ENCODE measurements at regions not wholly inside any gene's neighbourhood (a gene's known extent, or its start where the extent isn't known, plus 50 kb on each side); places are given as distances from the start of the nearest gene placed in this dataset.
"Not testable (repeated sequence)": the region's sequence is repeated elsewhere in the genome, so short reads cannot be mapped to it uniquely, and the experiment has no call there.

DNA sequence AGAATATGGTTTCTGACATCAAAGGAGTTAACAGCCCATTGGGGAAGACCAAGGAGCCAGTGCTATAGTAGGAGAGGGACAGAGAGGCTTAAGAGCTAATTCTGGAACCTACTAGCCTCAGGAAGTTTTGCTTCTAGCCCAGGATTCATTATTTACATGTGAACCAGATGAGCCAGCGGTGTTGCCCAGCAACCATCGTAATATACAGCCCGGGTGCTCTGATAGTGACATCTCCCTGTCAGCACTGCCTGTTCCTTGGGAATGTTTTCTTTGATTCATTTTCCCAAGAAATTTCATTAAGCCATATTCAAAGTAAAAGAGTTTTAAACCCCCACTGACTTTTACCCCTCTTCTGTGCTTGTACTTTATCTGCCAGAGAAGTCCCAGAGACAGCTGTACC lies 217.4 kb upstream of the ADAMTSL1 start:
- DNase-seq (ENCODE audit: extremely low read depth in 1 of 2, low read depth in 1 of 2): no peak

DNA sequence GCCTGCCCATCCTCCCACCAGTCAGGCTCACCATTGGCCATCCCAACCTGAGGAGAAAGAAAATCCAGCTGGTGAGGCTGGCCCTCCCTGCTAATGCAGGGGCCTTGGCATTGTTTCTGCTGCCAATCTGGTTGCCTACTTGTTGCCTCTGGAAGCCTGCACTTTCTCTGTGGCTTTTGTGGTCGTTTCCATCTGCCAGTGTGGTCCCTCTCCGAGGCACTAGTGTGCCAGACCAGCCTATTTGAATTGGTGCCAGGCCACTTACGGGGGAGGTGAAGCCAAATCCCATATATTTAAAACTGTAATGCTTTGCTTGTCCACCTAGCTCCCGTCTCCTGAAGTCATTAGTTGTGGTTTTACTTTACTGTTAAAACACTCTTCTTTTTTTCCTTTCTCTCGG lies 213.4 kb upstream of the ADAMTSL1 start:
- DNase-seq (ENCODE audit: extremely low read depth in 1 of 2, low read depth in 1 of 2): no peak

DNA sequence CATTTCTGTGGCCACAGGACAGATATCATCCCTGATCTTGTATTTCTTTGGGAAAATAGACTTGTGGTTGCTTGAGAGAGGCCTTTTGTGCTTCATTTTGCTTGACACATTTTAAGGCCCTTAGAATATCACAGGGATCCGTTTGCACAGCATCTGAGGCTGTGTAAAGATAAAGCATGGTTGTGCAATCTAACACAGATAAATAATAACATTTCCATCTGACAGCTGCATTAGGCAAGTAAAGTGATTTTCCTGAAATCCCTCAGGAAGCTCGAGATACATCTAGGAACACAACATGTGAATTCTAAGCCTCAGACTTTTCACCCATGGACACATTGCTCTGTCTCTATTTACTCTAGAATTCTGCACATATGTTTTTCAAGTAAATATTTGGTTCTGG lies 212.8 kb upstream of the ADAMTSL1 start:
- DNase-seq (ENCODE audit: extremely low read depth in 1 of 2, low read depth in 1 of 2): no peak

DNA sequence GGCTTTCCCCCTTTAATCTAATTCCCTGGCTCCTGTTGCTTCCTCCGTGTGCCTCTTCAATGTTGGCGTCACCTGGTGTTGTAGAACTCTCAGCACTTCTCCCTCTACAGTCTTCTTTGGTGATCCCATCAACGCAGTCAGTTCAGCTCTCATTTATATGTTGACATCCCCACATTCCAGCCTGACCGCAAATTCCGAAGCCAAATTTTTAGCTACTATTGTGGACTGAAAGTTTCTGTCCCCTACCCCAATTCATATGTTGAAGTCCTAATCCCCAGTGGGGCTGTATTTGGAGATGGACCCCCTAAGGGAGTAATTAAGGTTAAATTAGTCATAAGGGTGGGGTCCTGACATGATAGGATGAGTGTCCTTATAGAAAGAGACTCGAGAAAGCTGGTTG lies 210.6 kb upstream of the ADAMTSL1 start:
- no peak for DNase-seq (ENCODE audit: extremely low read depth in 1 of 2, low read depth in 1 of 2)

DNA sequence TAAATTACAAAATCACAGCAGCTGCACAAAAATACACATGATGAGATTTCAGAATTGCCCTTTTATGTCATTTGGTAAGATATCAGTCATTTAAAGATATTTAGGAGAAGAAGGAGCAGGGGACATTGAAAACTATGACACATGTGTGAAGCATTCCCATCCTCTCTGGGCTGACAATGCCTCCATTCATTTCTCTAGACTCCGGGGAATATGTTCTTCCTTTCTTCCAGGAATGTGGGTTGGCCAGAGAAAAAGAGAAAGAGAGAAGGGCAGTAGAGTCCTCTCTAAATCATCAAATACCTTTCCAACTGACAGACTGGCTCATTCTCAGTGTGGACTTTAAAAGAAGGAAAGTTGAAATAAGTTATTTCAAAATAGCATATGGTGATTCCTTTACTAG lies 205.6 kb upstream of the ADAMTSL1 start:
- DNase-seq (ENCODE audit: extremely low read depth in 1 of 2, low read depth in 1 of 2): no peak

DNA sequence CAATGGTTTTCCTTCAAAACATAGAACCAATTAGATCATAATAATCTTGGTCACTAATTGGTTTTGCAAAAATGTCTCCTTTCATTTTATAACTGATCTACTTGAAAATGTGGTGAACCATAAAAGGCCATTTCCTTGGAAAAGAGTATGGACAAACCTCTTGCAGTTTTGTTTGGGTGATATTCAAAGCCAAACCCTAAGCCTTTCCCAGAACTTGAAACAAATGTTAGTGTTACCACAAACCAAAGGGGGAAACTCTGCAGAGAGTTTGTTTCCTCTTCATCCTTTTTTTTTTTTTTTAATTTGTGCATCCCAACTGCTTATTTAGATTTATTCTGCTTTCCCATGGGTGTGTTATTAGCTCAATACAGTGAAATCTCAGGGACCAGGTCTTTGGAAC lies 204.4 kb upstream of the ADAMTSL1 start:
- no peak for DNase-seq (ENCODE audit: extremely low read depth in 1 of 2, low read depth in 1 of 2)

DNA sequence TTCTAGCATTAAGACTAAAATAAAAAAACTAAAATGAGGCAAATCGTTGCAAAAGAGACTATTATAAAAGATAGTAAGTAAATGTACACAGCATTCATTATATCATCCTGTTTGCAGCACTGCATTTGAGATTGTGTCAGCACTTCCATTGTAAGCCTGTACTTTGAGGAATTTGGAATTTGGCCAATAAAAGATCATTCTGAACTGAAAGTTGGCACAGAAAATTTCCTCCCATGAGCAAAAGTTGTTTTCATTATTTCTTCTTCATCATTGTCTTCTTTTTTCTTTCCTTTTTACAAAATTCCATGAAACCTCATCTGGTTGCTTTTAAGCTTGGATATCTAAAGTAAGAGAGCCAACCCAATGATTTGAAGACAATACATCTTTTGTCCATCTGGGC lies 199.3 kb upstream of the ADAMTSL1 start:
- DNase-seq (ENCODE audit: extremely low read depth in 1 of 2, low read depth in 1 of 2): no peak

DNA sequence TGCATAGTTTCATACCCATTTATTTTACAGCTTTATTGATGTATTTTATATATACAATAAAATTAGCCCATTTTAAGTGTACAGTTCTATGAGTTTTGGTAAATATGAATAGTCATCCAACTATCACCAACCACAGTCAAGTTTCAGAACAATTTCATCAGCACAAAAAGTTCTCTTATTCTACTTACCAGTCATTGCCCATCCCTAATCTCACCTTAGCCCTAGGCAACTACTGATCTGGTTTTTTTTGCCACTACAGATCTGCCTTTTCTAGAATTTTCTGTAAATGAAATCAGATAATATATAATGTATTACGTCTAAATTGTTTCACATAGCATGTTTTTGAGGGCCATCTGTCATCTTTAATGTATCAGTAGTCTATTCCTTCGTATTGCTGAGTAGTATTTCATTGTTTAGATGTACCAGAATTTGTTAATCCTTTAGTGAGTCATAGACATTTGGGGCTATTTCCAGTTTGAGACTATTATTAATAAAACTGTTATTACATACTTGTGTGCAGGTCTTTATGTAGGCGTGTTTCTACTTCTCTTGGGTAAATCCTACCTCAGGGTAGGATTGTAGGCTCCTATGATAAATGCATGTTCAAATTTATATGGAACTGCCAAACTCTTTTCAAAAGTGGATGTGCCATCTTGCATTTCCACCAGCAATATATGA lies 198.5 kb upstream of the ADAMTSL1 start:
- no peak for DNase-seq (ENCODE audit: extremely low read depth in 1 of 2, low read depth in 1 of 2)

DNA sequence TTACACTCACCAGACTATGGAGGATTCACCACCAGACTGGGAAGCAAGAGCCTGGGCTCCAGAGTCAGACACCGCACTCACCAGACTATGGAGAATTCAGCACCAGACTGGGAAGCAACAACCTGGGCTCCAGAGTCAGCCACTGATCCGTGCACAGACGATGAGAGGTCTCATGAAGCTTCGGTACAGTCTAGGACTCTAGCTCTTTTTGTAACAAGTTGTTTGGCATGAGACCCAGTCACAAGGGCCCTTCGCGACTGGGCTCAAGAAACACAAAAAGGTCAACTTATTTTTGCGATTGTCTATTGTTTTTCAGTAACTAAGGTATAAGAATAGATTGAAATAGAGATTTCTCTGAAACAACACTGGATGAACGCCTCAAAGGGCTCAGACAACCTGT lies 192.7 kb upstream of the ADAMTSL1 start:
- DNase-seq (ENCODE audit: extremely low read depth in 1 of 2, low read depth in 1 of 2): no peak

DNA sequence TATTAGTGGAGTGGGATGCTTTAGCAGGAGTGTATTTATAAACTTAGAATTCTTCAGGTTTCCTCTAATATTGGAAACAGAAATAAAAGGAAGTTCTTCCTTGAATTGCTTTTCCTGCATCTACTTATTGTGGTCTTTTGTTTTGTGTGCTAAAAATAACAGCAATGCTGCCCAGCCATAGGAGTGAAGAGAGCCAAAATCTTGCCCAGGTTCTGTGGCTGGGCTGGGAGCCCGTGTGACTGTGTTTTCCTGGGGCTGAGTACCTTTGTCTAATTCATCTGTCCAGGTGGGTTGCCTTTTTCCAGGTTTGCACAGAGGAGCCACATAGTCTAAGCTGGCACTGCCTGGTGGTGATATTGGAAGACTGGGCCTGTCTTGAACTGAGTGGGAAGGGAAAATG lies 179.7 kb upstream of the ADAMTSL1 start:
- no peak for DNase-seq (ENCODE audit: extremely low read depth in 1 of 2, low read depth in 1 of 2)

DNA sequence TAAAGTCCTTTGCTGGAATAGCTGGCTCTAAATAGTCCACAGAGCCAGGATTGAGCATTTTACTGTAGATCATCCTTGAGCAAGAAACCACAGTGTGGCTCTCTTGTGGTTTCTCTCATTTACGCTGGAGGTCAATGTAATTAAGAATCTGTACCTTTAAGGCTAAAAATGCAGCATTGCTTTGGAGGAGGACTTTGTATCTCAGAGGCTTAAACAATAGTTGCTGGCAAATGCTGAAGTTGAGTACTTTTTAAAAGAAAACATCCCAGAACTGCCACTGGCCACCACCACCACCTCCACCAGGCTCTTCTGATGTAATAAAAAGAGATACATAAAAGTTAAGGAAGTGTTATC lies 177.3 kb upstream of the ADAMTSL1 start:
- no peak for DNase-seq (ENCODE audit: extremely low read depth in 1 of 2, low read depth in 1 of 2)

DNA sequence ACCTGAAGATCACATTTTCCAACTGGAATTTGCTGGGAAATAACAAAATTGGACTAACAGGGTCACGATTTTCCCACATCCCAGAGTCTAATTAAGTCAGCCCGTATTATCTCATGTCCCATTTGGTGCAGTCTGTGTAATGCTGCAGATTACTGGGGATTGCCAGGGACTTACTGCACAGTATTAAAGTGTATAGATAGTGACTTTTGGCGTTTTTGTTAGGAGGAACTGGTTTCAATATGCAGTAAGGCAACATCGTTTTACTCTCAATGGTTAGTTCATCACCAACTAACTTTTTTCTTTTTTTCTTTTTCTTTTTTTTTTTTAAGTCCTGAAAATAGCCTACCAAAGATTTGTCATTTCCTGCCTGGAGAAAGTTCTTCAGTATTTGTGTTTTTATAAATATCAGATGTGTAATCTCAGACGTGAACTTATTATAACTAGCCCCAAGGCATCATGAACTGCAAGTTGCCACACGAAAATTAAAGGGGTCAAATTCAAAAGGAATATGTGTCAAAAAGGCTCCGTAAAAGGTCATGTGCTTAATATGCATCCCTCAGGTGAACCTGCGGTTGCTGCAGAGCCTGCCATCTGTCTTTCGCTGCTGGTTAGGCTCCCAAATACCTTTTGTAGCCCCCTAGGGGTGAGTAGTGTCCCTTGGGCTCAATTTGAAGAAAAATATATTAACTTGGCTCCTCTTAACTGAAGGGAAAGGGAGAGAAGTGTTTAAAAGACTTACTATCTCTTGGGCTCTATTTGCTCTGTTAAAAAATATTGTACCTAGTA lies 176.7 kb upstream of the ADAMTSL1 start:
- DNase-seq (ENCODE audit: extremely low read depth in 1 of 2, low read depth in 1 of 2): no peak

DNA sequence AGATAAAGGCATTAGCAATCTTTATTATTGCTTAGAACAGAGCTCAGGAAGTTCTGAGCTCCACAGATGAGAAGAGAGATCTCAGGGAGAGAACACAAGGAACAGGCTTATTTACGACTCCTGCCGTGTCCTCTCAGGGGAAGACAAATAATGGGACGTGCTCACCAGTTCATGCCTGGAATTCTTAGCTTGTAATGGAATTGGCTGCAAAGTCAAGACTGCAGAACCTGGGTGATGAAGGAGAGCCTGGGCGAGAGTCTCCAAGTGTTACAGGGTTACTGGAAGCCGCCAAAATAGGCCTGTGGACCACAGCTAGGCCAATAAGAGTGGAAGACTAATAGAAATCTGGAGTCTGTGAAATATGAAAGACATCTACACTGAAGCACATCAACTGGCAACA lies 174.5 kb upstream of the ADAMTSL1 start:
- DNase-seq (ENCODE audit: extremely low read depth in 1 of 2, low read depth in 1 of 2): no peak

DNA sequence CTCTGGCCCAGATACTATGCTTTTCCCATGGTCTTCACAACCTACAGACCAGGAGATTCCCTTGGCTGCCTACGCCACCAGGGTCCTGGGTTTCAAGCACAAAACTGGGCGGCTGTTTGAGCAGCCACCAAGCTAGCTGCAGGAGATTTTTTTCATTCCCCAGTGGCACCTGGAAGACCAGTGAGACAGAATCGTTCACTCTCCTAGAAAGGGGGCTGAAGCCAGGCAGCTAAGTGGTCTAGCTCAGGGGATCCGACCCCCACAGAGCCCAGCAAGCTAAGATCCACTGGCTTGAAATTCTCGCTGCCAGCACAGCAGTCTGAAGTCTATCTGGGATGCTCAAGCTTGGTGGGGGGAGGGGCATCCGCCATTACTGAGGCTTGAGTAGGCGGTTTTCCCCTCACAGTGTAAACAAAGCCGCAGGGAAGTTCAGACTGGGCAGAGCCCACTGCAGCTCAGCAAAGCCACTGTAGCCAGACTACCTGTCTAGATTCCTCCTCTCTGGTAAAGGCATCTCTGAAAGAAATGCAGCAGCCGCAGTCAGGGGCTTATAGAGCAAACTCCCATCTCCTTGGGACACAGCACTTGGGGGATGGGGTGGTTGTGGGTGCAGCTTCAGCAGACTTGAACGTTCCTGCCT lies 168.7 kb upstream of the ADAMTSL1 start:
- not testable (repeated sequence) for DNase-seq (ENCODE audit: extremely low read depth in 1 of 2, low read depth in 1 of 2)

DNA sequence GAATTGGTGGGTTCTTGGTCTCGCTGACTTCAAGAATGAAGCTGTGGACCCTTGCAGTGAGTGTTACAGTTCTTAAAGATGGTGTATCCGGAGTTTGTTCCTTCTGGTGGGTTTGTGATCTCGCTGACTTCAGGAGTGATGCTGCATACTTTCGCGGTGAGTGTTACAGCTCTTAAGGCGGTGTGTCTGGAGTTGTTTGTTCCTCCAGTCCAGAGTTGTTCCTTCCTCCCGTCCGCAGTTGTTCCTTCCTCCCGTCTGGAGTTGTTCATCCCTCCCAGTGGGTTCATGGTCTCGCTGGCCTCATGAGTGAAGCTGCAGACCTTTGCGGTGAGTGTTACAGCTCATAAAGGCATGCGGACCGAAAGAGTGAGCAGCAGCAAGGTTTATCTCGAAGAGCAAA lies 159.6 kb upstream of the ADAMTSL1 start:
- DNase-seq (ENCODE audit: extremely low read depth in 1 of 2, low read depth in 1 of 2): no peak

DNA sequence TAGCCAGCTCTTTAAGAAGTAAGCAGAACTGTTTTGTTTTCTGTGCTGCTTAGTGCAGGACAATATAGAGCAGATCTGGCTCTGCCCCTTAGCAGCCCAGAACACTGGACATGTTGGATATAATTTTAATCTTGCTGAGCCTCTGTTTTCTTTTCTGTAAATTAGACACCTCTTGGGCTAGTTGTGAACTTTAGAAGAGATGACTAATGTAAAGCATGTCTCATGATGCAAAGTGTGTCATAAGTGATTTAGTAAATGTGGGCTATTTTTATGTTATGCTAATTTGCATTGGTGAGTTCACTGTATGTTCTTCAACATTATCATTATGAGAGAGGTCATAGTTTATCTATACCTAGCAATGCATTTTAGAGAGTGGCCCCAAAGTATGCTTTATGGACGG lies 156.1 kb upstream of the ADAMTSL1 start:
- DNase-seq (ENCODE audit: extremely low read depth in 1 of 2, low read depth in 1 of 2): no peak

DNA sequence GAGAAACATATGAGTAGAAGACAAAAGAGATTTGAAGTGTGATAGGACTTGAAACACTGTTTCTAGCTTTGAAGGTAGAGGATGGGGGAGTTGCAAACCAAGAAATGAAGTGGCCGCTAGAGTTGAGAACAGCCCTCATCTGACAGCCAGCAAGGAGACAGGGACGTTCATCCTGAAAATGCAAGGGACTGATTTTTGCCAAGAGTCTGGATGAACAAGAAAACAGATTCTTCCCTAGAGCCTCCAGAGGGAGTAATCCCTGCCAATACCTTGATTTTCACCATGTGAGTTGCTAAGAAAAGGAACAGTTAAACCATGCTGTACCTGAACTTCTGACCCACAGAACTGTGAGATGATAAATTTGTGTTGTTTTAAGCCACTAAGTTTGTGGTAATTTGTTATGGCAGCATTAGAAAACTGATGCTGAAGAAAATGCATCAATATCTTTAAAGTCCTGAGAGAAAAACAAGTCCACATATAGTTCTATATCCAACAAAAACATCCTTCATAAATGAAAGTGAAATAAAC lies 154.0 kb upstream of the ADAMTSL1 start:
- no peak for DNase-seq (ENCODE audit: extremely low read depth in 1 of 2, low read depth in 1 of 2)

DNA sequence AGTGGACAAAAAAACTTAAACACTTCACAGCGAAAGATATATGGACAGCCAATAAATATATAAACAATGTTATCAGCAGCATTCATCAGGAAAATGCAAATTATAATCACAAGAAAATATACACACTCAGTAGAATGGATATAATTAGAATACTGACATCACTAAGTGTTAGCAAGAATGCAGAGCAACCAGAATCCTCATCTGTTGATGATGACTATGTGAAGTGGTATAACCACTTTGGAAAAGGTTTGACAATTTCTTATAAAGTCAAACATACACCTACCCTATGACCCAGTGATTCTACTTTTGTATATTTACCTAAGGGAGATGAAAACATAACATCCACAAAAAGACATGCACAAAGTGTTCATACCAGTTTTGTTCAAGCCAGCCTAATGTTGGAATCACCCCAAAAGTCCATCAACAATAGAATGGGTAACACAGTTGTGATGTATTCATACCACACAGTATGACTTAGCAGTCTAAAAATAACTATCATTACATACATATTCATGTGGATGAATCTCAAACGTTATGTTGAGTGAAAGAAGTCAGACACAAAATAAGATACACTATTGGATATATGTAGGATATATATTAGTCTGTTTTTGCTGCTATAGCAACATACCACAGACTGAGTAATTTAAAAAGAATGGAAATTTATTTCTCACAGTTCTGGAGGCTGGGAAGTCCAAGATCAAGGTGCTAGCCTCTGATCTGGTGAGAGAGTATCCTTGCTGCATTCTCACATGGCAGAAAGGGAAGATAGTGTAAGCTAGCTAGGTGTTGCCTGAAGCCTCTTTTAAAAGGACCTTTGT lies 148.8 kb upstream of the ADAMTSL1 start:
- no peak for DNase-seq (ENCODE audit: extremely low read depth in 1 of 2, low read depth in 1 of 2)

DNA sequence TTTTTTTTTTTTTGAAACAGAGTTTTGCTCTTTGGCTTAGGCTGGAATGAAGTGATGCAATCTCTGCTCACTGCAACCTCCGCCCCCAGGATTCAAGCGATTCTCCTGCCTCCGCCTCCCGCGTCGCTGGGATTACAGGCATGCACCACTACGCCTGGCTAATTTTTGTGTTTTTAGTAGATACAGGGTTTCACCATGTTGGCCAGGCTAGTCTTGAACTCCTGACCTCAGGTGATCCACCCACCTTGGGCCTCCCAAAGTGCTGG lies 148.3 kb upstream of the ADAMTSL1 start:
- DNase-seq (ENCODE audit: extremely low read depth in 1 of 2, low read depth in 1 of 2): not testable (repeated sequence)

DNA sequence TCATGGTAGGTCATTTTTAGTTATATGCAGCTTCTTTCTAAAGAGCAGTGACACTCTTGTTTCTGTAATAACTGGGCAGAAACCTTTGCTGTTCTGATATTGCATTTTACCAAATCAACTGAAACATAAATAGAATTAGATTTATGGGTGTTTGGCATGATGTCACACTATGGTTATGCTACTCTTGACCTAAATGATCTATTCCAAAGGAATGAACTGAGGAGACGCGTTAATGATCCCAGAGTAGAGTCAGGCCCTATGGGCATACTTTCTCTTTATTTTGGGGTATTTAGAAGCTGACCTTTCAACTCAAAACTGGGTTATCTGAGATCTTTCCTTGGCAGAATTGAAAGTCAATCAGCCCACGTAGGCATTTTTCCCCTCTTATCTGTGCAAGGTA lies 146.8 kb upstream of the ADAMTSL1 start:
- DNase-seq (ENCODE audit: extremely low read depth in 1 of 2, low read depth in 1 of 2): no peak
